HUES64 (cell line): ENCODE measurements at regions not wholly inside any gene's neighbourhood (a gene's known extent, or its start where the extent isn't known, plus 50 kb on each side); places are given as distances from the start of the nearest gene placed in this dataset.

ENCODE experiments used
- H3K27ac ChIP-seq: 2 replicates; pipeline ENCODE4 v1.7.0; 2013; ENCODE audit warnings: low read depth, low read length, inconsistent platforms
- H3K27me3 ChIP-seq: 2 replicates; pipeline ENCODE4 v1.6.1; 2013; ENCODE audit warnings: mild to moderate bottlenecking, low read length; ENCODE audit not compliant: insufficient read depth
- H3K36me3 ChIP-seq: 2 replicates; pipeline ENCODE4 v1.6.1; 2013; ENCODE audit warnings: mild to moderate bottlenecking, low read length; ENCODE audit not compliant: insufficient read depth
- H3K4me1 ChIP-seq: 2 replicates; pipeline ENCODE4 v1.6.1; 2013; ENCODE audit warnings: mild to moderate bottlenecking, low read length, moderate library complexity; ENCODE audit not compliant: insufficient read depth
- H3K4me3 ChIP-seq: 2 replicates; pipeline ENCODE4 v1.5.1; 2013; ENCODE audit warnings: mild to moderate bottlenecking, low read length, moderate library complexity
- H3K9ac ChIP-seq: 2 replicates; pipeline ENCODE4 v1.6.1; 2013; ENCODE audit warnings: mild to moderate bottlenecking, low read depth, low read length
- H3K9me3 ChIP-seq: 2 replicates; pipeline ENCODE4 v1.6.1; 2013; ENCODE audit warnings: low read depth, low read length; ENCODE audit not compliant: insufficient read depth
- WGBS: fragments of 150-250, 120-280 bp; methylation state at CpG from one replicate; pipeline ENCODE4 v1.1.7; 2013; ENCODE audit warnings: missing lambda C conversion rate; 5-methylcytosine and 5-hydroxymethylcytosine counted together

DNA sequence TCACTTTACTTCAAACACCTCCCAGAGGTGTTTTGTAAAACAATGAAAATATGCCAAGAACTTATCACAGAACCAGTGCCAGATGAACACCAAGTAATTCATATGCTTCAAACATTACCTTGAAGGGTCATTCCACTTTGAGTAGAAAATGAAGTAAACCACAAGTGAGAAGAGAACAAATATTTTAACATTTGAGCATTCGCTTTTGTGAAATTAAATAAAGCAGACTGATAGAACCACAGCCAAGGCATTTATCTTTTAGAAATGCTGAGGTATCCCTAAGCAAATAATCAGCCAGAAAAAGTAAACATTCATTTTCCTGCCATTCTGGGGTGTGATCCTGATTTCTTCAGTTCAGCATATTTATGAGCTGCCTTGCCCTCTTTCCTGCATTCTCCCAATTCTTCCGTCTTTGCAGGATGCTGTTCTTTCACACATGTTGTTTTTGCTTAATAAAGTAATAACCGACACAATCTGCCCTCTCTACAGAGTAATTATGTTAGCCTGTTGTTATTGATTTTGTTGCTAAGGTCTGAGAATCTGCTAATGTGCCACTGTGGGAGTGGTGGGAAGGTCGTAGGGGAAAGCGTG, 235.6 kb upstream of the TGFBR2 start:
- Histone ChIP-seq H3K27me3 (no peaks in the 10 kb centered on the region), H3K9ac (no peak overlapping the region), H3K27ac (no peak overlapping the region), H3K9me3 (no peaks in the 10 kb centered on the region), H3K36me3 (no peaks in the 10 kb centered on the region), H3K4me1 (peaks cover 7% of the 10 kb centered on the region; the same call in 1 of the 2 replicates), H3K4me3 (no peak overlapping the region)
- WGBS: 92% methylated on average over 2 of the region's 5 CpGs

DNA sequence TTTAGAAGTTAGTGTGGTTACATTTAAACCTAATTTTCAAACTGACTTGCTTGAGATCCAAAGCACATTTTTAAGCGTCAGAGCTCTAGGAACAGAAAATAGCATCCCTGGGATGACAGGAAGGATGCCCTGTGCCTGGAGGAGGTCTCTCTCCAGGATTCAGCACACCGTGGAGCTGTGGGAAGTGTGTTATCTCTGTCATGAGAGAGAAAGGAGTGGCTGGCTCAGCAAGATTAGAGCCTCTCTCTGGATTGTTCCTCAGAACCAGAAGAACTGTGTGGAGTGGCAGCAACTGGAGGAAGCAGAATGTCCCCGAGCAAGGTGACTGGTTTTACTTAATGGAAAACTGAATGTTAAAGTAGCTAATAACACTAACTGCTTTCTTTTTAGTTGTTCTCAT, 233.6 kb upstream of the TGFBR2 start:
- H3K4me3 ChIP-seq: no peak overlapping the region
- H3K4me1 ChIP-seq: peaks cover 7% of the 10 kb centered on the region; the same call in 1 of the 2 replicates
- no peak overlapping the region for H3K27ac ChIP-seq
- no peak overlapping the region for H3K9ac ChIP-seq
- H3K27me3 ChIP-seq: no peaks in the 10 kb centered on the region
- 77% methylated on average over 3 of the region's 3 CpGs for WGBS
- H3K9me3 ChIP-seq: no peaks in the 10 kb centered on the region
- no peaks in the 10 kb centered on the region for H3K36me3 ChIP-seq

DNA sequence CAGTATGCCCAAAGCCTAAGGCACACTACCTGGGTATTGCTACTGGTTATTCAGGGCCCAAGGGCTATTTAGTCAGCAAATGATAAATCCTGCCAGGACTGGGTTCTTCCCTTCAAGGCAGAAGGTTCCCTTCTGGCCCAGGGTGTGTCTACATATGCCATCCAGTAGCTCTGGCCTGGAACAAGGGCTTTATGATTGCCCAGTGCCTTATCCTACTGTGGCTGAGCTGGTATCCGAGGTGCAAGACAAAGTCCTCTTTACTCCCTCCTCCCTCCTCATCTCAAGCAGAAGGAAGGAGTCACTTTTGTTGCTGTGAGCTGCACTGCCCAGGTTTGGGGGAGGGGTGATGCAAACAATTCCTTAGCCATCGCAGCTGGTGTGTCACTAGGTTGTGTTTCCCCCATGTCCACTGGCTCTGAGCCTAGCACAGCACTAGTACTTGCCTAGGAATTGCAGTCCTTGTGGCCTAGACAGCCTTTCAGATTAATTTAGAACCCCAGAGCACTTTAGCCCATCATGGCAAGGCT, 221.8 kb upstream of the TGFBR2 start:
- H3K27me3 ChIP-seq: no peaks in the 10 kb centered on the region
- H3K9me3 ChIP-seq: no peaks in the 10 kb centered on the region
- H3K27ac ChIP-seq: no peak overlapping the region
- H3K36me3 ChIP-seq: no peaks in the 10 kb centered on the region
- no peaks in the 10 kb centered on the region for H3K4me1 ChIP-seq
- no peak overlapping the region for H3K9ac ChIP-seq
- 81% methylated on average over 2 of the region's 2 CpGs for WGBS
- no peak overlapping the region for H3K4me3 ChIP-seq

DNA sequence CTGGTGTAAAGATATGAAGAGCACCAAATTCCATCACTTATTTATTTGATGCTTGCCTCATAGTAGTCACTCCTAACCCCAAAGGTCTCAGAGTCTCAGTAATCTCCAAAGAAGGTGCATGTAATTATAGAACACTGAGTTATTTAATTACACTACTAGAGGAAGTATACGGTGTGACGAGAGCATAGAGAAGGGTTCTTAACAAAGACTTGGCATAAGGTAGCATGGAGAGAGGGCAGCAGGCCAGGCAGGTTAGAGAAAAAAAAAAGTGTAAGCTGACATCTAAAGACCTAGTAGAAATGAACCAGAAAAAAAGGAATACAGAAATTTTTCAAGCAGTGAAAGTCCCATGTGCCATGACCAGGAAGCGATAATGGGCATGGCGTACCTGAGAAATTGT, 213.3 kb upstream of the TGFBR2 start:
- no peaks in the 10 kb centered on the region for H3K36me3 ChIP-seq
- H3K9me3 ChIP-seq: no peaks in the 10 kb centered on the region
- H3K9ac ChIP-seq: no peak overlapping the region
- WGBS: 97% methylated on average over 4 of the region's 4 CpGs
- H3K4me1 ChIP-seq: no peaks in the 10 kb centered on the region
- no peak overlapping the region for H3K4me3 ChIP-seq
- no peak overlapping the region for H3K27ac ChIP-seq
- no peaks in the 10 kb centered on the region for H3K27me3 ChIP-seq

DNA sequence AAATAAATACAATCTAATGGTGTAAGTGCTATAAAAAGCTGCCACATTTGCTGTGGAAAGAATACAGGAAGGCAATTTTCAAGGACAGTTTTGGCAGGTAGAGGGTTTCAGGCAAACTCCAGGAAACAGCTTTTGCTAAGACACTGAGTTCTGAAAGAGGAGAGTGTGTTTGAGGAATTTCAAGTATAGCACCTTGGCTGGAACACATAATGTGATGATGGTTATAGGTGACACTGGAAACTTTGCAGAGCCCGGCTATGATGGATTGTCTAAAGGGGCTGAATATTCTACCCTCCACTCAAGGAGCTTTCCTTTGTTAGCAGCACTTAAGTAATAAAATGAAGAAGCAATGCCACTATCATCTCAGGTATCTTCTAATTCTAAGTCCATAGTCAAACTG, 209.4 kb upstream of the TGFBR2 start:
- Histone ChIP-seq H3K9me3 (no peaks in the 10 kb centered on the region), H3K9ac (no peak overlapping the region), H3K27me3 (no peaks in the 10 kb centered on the region), H3K4me1 (0 out of 2 replicates have a peak, but pooled peaks cover 4% of the 10 kb centered on the region), H3K36me3 (no peaks in the 10 kb centered on the region), H3K4me3 (no peak overlapping the region), H3K27ac (no peak overlapping the region)
- no CpG with 5 or more reads among the region's 1 CpG for WGBS

DNA sequence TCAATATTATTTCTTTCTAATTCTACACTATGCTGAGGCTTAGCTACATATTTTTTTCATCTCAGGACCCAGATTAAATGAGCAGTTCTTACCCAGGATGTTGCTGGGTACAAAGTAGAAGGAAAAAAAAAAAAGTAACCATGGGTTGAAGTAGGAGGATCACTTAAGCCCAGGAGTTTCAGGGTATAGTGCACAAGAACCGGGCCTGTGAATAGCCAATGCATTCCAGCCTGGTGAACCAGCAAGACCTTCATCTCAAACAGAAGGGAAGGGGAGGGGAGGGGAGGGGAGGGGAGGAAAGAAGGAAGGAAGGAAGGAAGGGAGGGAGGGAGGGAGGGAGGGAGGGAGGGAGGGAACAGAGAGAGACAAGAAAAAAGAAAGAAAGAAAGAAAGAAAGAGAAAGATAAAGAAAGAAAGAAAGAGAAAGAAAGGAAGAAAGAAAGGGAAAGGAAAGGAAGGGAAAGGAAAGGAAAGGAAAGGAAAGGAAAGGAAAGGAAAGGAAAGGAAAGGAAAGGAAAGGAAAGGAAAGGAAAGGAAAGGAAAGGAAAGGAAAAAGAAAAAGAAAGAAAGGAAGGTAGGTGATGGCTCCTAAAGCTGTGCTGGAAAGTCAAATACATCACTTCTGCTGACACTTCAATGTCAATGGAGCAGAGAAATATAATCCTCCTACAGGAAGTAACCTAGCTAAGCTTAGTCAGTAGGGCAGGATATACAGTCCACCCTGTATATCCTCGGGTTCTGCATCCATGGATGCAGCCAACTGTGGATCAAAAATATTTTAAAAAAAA, 206.8 kb upstream of the TGFBR2 start:
- no peak overlapping the region for H3K27ac ChIP-seq
- 0 out of 2 replicates have a peak, but pooled peaks cover 4% of the 10 kb centered on the region for H3K4me1 ChIP-seq
- H3K4me3 ChIP-seq: no peak overlapping the region
- WGBS: 77% methylated on average over 2 of the region's 2 CpGs
- H3K9ac ChIP-seq: no peak overlapping the region
- no peaks in the 10 kb centered on the region for H3K9me3 ChIP-seq
- no peaks in the 10 kb centered on the region for H3K27me3 ChIP-seq
- no peaks in the 10 kb centered on the region for H3K36me3 ChIP-seq

DNA sequence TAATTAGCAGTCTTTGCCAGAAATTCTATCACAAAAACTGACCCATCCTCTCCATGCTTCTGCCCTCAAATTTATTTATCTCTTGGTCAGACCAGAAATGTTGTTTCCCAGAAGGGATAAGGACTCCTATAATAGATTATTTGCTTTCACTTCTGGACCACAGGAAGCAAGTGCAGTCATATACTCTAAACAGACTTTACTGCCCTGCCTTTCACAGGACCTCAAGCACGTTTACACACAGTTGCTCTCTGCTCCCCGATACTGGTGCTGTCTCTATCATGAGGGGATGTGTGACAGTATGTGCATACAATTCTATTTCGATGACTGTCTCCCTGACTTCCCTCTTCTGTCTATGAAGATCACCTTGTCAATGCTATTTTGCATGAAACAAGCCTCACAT, 205.5 kb upstream of the TGFBR2 start:
- 84% methylated on average over 3 of the region's 3 CpGs for WGBS
- no peaks in the 10 kb centered on the region for H3K36me3 ChIP-seq

DNA sequence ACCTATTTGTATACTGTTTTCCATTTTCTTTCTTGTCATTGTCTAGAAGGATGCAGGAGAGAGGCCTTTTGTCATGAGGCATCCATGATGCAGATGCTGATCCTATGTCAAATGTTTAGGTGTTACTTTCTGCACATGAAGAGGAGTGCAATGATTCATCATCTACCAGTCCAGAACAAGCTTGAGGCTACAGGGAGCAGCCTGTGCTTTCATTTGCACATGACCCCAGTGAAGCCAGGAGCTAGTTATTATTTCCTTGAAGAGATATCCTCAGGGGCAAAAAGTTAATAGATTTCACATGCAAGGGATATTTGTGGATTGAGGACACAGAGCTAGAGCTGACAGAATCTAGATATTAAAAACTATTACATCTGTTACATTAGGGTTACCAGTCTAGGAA, 204.4 kb upstream of the TGFBR2 start:
- no peaks in the 10 kb centered on the region for H3K36me3 ChIP-seq
- no peaks in the 10 kb centered on the region for H3K27me3 ChIP-seq
- H3K9ac ChIP-seq: no peak overlapping the region
- peaks cover 13% of the 10 kb centered on the region for H3K4me1 ChIP-seq
- H3K27ac ChIP-seq: no peak overlapping the region
- H3K4me3 ChIP-seq: no peak overlapping the region
- H3K9me3 ChIP-seq: no peaks in the 10 kb centered on the region

More for the DNA sequence above, 205.5 kb upstream of the TGFBR2 start:
- Histone ChIP-seq H3K4me3 (no peak overlapping the region), H3K27me3 (no peaks in the 10 kb centered on the region), H3K4me1 (peaks cover 13% of the 10 kb centered on the region), H3K27ac (no peak overlapping the region), H3K9ac (no peak overlapping the region), H3K9me3 (no peaks in the 10 kb centered on the region)

DNA sequence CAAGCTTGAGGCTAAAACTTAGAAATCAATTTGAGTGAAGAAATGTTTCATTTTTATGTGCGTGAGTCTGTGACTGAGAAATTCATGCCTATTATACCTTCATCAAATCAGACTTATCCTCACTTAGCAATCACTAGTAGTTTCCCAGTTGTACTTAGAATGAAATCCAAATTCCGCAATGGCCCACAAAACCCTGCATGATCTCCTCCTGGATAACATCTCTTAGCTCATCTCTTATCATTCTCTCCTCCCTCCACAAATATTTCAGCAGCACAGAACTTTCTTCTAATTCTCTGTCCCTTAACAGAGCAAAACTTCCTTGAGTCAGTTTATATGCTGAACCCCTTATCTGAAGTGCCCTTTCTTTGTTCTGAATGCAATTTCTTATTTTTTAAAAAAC, 198.8 kb upstream of the TGFBR2 start:
- H3K9me3 ChIP-seq: no peaks in the 10 kb centered on the region
- H3K27ac ChIP-seq: no peak overlapping the region
- no peaks in the 10 kb centered on the region for H3K36me3 ChIP-seq
- H3K9ac ChIP-seq: no peak overlapping the region
- peaks cover 9% of the 10 kb centered on the region for H3K4me1 ChIP-seq
- H3K27me3 ChIP-seq: no peaks in the 10 kb centered on the region
- H3K4me3 ChIP-seq: no peak overlapping the region
- 94% methylated on average over 2 of the region's 2 CpGs for WGBS

DNA sequence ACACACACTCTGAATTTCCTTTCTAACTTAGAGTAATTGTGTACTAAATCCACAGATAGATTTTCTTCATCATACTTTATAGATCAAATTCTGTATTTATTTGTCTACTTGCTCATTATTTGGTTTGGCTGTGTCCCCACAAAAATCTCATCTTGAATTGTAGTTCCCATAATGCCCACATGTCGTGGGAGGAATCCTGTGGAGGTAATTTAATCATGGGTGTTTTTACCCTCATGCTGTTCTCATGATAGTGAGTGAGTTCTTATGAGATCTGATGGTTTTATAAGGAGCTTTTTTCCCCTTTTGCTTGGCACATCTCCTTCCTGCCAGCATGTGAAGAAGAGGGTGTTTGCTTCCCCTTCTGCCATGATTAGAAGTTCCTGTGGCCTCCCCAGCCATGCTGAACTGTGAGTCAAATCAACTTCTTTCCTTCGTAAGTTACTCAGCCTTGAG, 198.3 kb upstream of the TGFBR2 start:
- Histone ChIP-seq H3K36me3 (no peaks in the 10 kb centered on the region), H3K27me3 (no peaks in the 10 kb centered on the region), H3K27ac (no peak overlapping the region), H3K9me3 (no peaks in the 10 kb centered on the region), H3K4me3 (no peak overlapping the region), H3K9ac (no peak overlapping the region), H3K4me1 (peaks cover 9% of the 10 kb centered on the region)
- 91% methylated on average over 2 of the region's 2 CpGs for WGBS

DNA sequence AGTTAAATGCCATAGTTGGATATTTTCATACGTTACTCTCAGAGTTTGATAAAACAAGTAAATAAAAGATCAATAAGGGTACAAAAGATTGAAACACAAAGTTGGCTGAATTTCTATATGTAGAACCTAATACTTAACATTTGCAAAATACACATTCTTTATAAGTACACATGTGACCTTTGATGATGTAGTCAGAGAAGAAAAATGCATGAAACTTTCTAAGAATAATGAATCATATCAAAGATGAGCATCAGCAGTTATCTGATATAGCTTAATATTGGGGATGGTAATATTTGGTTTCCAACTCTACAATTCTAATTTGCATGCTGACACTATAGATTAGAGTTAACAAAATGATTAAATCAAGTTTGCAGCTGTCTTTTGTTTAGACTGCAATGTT, 188.0 kb upstream of the TGFBR2 start:
- H3K4me3 ChIP-seq: no peak overlapping the region
- H3K27ac ChIP-seq: no peak overlapping the region
- no peaks in the 10 kb centered on the region for H3K4me1 ChIP-seq
- H3K36me3 ChIP-seq: no peaks in the 10 kb centered on the region
- no peak overlapping the region for H3K9ac ChIP-seq
- H3K27me3 ChIP-seq: no peaks in the 10 kb centered on the region
- H3K9me3 ChIP-seq: no peaks in the 10 kb centered on the region
- WGBS: no CpG with 5 or more reads among the region's 1 CpG
